NCI-H2196 (cell line): ENCODE measurements at regions not wholly inside any gene's neighbourhood (a gene's known extent, or its start where the extent isn't known, plus 50 kb on each side); places are given as distances from the start of the nearest gene placed in this dataset.

Experiments
- DNase-seq: peaks from one replicate; lab custom pipeline; 2025; ENCODE audit not compliant: unreplicated experiment; lab: John Stamatoyannopoulos, UW

DNA sequence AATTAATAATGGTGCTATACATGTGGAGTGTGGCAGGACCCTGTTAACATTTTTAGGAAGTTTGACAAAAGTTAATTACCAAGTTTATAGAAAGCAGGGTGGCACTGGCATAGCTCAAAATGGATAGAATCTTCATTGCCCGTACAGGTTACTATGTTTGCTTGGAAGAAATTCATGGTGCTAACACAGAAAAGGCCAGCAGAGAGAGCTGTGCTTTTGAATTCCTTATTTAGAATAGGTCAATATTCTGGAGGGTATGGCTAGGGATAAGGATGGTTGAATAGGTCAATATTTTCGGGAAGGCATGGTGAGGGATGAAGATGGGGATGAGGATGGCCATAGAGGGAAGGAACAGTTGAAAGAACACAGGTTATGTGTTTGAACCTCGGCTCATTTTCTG lies 345.1 kb downstream of the LMO4 start:
- no peak for DNase-seq

DNA sequence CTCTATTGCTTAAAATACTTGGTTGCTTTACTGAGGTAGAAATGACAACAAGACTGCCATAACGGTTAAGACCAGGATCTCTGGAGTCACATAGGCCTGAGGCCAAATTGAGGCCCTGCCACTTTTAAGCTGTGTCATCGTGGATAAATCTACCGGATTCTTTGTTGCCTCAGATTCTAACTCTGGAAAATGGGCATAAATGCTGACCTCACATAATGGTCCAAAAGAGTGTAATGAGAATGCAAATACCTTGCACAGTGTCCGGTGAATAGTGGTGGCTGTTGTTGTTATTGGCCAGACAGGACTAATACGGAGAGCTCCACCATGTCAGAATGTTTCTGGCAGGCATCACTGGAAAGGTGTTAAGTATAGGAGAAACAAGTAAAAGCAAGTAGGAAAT lies 346.1 kb downstream of the LMO4 start:
- DNase-seq = no peak

GRCh38 chr1:87678266-87678665 lies 349.6 kb downstream of the LMO4 start:
- no peak for DNase-seq

DNA sequence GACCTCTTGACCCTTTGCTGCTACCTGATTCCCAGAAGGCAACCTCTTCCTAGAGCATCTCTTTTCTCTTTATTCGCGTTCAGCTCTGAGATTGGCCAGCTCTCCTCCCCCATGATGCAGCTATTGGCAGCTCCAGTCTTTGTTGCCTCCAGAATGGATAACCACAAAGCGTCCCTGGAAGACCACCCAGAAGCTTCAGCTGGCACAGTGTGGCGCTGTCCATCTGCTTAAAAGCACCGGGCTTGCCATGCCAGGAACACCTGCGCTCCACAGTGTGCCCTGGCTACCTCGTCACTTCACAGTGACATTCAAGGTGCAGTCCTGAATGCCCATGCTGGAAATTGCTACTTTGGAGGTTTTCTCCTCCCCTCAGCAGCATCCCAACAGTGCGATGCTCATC lies 353.9 kb downstream of the LMO4 start:
- no peak for DNase-seq

- no peak for DNase-seq
Observed at GRCh38 chr1:87683196-87683956, 354.7 kb downstream of the LMO4 start.

GRCh38 chr1:87684194-87684593 lies 355.5 kb downstream of the LMO4 start:
- DNase-seq = peak; percentile 24

DNA sequence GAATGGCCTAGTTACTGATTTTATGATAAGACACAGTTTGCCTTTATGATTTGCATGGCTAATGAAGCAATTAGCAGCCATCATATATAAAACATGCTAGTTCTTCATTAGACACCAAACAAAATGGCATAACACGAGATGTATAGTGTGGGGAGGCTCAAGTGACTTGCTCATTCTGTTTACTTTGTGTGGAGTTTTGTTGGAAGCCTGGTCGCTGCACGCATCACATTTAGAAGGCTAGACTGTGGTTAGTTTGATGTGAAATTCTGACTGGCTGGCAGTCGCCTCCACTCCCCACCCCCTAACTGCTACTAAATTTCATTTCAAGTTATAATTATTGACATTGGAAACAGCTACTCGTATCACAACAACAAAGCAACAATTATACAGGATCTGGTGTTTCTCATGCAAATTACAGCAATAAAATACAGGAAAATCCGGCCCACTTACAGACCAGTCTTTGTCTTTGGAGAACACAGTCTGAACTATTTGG lies 356.1 kb downstream of the LMO4 start:
- peak; percentile 15 for DNase-seq

DNA sequence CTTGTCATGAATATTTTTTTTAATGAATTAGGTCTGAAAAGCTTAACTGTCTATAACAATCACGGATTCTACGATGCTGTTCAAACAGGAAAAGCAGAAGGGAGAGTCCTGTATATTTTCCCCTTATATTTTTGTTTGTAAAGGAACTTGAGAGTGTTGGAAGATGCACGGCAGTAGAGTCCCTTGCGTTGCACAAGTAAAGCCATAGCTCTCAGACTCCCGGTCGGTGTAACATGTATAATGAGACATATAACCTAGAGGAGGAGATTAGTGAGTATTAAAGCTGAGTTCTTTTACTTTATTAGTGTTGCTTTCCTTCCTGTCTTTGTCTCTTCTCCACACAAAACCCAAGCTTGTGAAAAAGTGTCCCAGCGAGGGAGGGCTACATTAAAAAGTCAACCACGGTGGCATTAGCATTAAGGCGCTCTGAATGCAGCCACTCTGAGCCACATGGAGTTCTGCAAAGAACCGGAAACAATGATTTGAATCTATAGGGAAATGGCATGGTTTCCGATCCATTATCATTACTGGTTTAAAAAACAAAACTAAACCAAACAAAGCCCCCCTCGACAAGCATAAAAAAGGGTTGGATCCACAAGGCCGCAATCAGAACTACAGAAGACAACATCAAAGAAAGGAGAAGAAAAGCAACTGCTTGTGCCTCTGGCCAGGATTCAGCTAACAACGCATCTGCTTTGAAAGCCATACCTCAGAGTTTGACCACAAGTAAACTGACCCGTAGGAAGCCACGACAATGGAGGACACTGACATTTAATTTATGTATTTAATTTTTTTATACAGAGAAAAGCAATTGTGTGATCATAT lies 356.8 kb downstream of the LMO4 start:
- DNase-seq = no peak

DNA sequence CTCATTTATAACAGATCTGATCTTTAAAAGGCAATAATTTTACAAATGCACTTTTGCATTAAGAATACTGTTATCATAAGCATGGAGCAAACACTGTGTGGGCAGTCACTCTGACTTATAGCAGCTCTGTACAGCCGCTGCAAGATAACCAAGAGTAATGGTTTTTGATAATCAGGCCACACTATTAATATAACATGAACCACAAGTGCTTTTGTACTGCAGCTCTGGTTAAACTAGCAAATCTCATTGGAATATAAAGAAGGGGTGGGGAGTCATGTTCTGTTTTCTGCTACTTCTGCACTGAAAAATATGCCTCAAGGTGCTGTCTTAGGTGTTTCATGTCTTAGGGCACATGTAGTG lies 357.4 kb downstream of the LMO4 start:
- DNase-seq = no peak

DNA sequence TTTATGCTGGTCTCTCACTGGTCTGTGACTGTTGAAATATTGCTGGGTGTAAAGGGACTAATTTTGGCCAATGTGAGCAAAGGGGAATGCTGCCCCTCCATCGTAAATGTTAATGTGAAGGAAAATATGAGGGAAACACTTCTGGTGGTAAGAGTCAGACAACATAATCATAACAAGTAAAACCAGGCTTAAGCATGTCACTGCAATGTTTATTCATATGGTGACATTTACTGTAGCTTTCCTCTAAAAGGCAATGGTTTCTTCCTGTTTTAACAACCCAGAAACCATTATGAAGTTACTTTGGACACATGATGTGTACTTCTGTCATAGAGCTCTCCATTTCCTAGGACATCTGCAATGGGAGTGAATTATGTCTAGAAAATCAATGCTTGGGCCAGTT lies 358.0 kb downstream of the LMO4 start:
- DNase-seq = no peak

GRCh38 chr1:87688136-87688535 lies 359.5 kb downstream of the LMO4 start:
- DNase-seq = no peak

DNA sequence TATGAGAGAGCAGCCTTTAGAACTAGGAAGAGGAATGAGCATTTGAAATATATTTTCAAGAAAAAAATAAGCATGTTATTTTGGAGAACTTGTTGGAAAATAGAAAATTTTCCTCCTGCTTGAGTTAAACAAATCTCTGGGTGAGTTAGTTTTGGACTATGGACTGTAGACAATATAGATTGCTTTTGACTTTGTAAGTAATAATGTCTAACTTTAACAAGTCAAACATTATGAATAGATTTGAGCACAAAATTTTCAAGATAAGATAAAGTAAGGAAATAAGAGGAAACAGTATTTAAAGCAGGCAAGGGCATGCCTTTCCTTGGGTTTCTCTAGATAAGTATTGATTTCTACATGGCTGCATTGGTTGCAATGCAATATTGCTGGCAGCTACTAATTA lies 360.8 kb downstream of the LMO4 start:
- no peak for DNase-seq

DNA sequence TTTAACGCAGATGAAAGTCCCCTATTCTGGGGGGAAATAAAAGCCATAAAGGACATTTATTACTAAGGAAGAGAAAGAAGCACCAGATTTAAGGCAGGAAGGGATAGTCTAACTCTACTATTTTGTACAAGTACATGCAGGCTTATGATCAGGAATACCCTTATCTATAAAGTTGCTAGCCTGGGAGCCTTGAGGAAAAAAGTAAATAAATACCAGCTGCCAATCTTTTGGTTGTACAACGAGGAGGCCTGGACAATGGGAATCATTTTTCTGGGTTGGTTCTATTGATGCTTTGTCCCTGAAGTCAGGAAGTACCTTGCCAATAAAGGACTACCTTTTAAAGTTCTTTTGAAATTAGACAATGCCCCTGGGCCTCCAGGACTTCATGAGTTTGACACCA lies 367.8 kb downstream of the LMO4 start:
- no peak for DNase-seq

DNA sequence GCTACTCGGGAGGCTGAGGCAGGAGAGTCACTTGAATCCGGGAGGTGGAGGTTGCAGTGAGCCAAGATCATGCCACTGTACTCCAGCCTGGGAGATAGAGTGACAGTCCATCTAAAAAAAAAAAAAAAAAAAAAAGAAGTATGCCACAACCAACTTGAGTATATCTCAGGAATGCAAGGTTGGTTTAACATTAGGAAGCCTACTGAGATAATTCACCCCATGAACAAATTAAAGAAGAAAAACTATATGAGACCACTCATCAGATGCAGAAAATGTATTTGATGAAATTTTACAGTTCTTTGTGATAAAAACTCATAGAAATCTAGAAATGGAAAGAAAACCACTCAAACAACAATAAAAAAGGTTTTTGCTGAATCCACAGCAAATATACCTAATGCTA lies 373.8 kb downstream of the LMO4 start:
- no peak for DNase-seq

- no peak for DNase-seq
Observed at GRCh38 chr1:87705233-87705632, 376.6 kb downstream of the LMO4 start.

- DNase-seq = no peak
Observed at GRCh38 chr1:87706203-87706602, 377.5 kb downstream of the LMO4 start.

DNA sequence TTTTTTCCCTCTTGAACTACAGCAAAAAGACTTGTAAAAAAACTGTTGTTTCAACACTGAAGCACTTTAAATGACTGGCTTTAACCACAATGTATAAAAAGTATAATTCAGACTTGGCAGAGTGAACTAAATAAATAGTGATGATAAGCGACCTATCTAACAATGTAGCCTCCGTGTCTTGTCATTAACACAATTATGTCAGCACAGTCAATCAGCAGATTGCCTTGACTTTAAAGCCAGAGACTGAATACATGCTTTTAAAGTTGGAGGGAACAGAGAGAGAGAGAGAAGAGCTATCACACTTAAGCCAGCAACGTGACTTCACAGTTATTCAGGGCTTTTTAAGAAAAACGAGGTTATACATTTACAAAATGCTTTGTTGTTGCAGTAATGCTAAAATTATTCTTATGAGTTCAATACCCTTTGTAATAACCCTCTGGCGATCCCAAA lies 378.1 kb downstream of the LMO4 start:
- DNase-seq = peak; percentile 8

- no peak for DNase-seq
Observed at GRCh38 chr1:87707411-87707810, 378.7 kb downstream of the LMO4 start.

DNA sequence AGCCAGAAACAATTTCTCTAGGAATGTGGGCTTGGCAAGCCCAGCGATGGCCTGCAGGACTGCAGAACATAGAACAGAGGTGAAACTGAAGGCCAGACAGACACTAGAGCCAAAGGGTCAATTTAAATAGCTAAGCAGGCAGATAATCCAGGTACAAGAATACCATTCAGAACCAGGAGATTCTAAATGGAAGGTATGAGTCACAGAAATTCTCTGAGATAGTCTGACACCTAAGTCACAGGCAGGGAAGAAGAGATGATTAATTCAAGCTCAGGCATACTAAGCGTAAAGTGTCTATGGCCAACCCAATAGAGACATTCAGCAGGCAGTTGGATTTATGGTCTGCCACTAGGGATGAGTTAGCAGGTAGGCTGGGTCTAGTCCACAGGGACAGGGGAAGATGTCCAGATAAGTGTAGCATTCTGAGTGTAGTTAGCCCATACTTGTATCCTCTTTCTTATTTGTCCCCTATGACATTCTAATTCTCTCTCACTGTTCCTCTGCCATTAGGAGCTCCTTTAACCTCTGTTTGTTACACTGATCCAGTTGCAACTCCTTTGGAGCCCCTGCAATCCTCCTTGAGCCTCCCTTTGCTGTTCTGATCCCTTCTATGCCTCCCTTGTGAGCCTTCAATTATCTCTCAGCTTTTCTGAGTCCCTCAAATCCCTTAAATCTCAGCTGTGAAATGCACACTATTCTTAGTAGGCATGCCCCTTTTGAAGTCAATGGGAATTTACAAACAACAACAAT lies 383.8 kb downstream of the LMO4 start:
- no peak for DNase-seq

- no peak for DNase-seq
Observed at GRCh38 chr1:87714278-87714677, 385.6 kb downstream of the LMO4 start.

DNA sequence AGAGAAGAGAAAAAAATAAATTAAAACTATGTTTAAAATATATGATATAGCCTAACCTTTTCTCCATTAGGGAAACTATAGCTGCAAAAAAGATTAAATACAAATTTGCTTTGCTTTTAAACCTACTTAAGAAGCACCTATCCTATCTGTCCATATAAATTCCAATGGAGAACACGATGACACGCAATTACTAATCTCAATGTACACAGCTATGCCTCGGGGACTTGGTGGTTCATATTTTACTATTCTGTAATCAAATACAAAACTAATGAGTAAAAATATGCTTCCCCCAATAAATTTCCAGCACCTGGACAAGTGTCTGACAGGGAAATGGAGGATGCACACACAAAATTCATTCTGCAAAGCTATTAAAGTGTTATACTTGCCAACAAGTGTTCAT lies 386.4 kb downstream of the LMO4 start:
- DNase-seq = no peak

DNA sequence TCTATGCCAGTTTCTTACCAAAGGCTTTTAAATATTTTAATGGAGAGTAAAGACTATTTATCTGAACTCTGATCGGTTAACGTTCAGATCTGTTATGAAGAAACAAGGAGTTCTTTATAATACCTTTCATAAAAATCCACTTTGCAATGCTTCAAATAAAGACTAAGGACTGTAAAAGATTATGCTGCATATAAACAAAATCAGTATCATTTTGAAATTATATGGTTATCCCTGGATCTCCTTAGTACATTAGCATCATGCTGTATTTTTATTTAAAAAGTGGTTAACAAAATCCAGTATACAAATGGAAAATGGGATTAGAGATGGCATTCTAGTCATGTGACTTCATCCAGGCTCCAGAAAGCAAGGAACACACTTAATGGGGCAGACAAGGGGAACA lies 386.8 kb downstream of the LMO4 start:
- no peak for DNase-seq
